Esophagus squamous epithelium (tissue), 4 donors: ENCODE measurements at regions not wholly inside any gene's neighbourhood (a gene's known extent, or its start where the extent isn't known, plus 50 kb on each side); places are given as distances from the start of the nearest gene placed in this dataset.

Experiments used
- CTCF ChIP-seq, 6 experiments: fragments of 450-650 bp in 4 of 6; fragments of 200-600 bp in 2 of 6; sonication (generic) in 2 of 6; IDR thresholded peaks; one replicate each; pipeline ENCODE4 v1.5.1; 2016 to 2019; ENCODE audit warnings: antibody characterized with exemption in 6 of 6, mild to moderate bottlenecking in 4 of 6, moderate library complexity in 4 of 6
- POLR2A ChIP-seq, 4 donors: fragments of 450-650 bp; IDR thresholded peaks; one replicate each; pipeline ENCODE4 v1.6.1; 2017; ENCODE audit warnings: antibody characterized with exemption in 4 of 4, mild to moderate bottlenecking in 4 of 4, moderate library complexity in 3 of 4

- TF ChIP-seq CTCF (IDR thresholded peaks at IDR 0.05) (no peak), POLR2A (IDR thresholded peaks at IDR 0.05) (no peak)
These were observed 138.4 kb downstream of the UQCRFS1 start for GRCh38 chr19:29074579-29074978.
